Adrenal gland (tissue), 5 donors: ENCODE measurements at regions not wholly inside any gene's neighbourhood (a gene's known extent, or its start where the extent isn't known, plus 50 kb on each side); places are given as distances from the start of the nearest gene placed in this dataset.

Experiments used
- POLR2A ChIP-seq, 2 donors: fragments of 450-650 bp; IDR thresholded peaks; one replicate each; pipeline ENCODE4 v1.6.1; 2017; ENCODE audit warnings: antibody characterized with exemption in 2 of 2, mild to moderate bottlenecking in 2 of 2, moderate library complexity in 1 of 2
- TF ChIP-seq, protein P1 (sequence below), 6 experiments: fragments of 450-650 bp in 4 of 6; fragments of 200-600 bp in 2 of 6; sonication (generic) in 1 of 6; IDR thresholded peaks; 1 replicate in 5 of 6; 2 replicates in 1 of 6; pipeline versions ENCODE4 v1.5.1 to v1.8.0; 2016 to 2021; ENCODE audit warnings: antibody characterized with exemption in 6 of 6, mild to moderate bottlenecking in 2 of 6, moderate library complexity in 1 of 6
- donor health status: DM: no; HTN: no; CAD: no.

DNA sequence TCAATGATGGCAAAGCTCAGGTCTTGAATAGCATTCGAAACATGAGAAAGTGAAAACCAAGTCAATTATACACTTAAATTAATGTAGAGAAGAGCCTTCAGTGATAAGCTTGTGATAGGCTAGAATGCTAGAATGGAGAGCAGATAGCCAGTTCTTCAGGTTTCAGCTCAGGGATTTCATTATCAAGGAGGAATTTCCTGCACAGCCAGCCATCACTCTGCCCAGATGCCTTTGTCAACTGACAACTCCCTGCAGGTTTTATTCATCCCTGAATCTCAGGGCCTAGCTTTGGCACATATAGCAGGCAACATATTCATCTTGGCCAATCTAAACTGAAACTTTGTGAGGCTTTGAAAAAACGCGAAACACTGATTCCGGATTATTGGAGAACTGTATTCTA, 199.3 kb upstream of the CDH6 start:
- TF ChIP-seq, protein P1, sequence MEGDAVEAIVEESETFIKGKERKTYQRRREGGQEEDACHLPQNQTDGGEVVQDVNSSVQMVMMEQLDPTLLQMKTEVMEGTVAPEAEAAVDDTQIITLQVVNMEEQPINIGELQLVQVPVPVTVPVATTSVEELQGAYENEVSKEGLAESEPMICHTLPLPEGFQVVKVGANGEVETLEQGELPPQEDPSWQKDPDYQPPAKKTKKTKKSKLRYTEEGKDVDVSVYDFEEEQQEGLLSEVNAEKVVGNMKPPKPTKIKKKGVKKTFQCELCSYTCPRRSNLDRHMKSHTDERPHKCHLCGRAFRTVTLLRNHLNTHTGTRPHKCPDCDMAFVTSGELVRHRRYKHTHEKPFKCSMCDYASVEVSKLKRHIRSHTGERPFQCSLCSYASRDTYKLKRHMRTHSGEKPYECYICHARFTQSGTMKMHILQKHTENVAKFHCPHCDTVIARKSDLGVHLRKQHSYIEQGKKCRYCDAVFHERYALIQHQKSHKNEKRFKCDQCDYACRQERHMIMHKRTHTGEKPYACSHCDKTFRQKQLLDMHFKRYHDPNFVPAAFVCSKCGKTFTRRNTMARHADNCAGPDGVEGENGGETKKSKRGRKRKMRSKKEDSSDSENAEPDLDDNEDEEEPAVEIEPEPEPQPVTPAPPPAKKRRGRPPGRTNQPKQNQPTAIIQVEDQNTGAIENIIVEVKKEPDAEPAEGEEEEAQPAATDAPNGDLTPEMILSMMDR (IDR thresholded peaks at IDR 0.05): no peak
- TF ChIP-seq POLR2A (IDR thresholded peaks at IDR 0.05): no peak
